ENCODE measurements at regions not wholly inside any gene's neighbourhood (a gene's known extent, or its start where the extent isn't known, plus 50 kb on each side); places are given as distances from the start of the nearest gene placed in this dataset.

- H3K9me3 ChIP-seq (ENCODE audit: low read depth, low read length, poor library complexity, severe bottlenecking) = peaks cover 23% of the 10 kb centered on the region
- POLR2A ChIA-PET (ENCODE audit: low non-redundant PET) = no interaction called here
- DNase-seq (ENCODE audit: low spot score) = no peak
- H3K4me1 ChIP-seq (ENCODE audit: insufficient read depth, low read length, poor library complexity, severe bottlenecking) = no peaks in the 10 kb centered on the region
- peaks cover 33% of the 10 kb centered on the region for H3K36me3 ChIP-seq (ENCODE audit: insufficient read depth, low read length, poor library complexity, severe bottlenecking)
- no peak overlapping the region for H3K4me3 ChIP-seq (ENCODE audit: low read depth, low read length, poor library complexity, severe bottlenecking)
- TF ChIP-seq EZH2 (IDR thresholded peaks at IDR 0.05; ENCODE audit: borderline replicate concordance, low read depth, low read length, poor library complexity, severe bottlenecking) (no peak), CTCF (conservative IDR thresholded peaks at IDR 0.05; ENCODE audit: low read depth, low read length) (no peak)
- H3K27me3 ChIP-seq (replicated peaks; ENCODE audit: insufficient read depth, low read depth, low read length, poor library complexity) = no peaks in the 10 kb centered on the region
- CTCF ChIA-PET = no interaction called here
- intact Hi-C loops (cut with micrococcal nuclease; ENCODE audit: unreplicated experiment) = no loop called here
- no peak overlapping the region for H3K27ac ChIP-seq (ENCODE audit: low read depth, low read length, poor library complexity, severe bottlenecking)
- no TSS peak for BruUV-seq (replicated peaks)
Measured at GRCh38 chr1:184813528-184814089, 59.0 kb upstream of the EDEM3 start.

- H3K27ac ChIP-seq (ENCODE audit: low read depth, low read length, poor library complexity, severe bottlenecking) = no peak overlapping the region
- no peaks in the 10 kb centered on the region for H3K4me1 ChIP-seq (ENCODE audit: insufficient read depth, low read length, poor library complexity, severe bottlenecking)
- ChIA-PET POLR2A (ENCODE audit: low non-redundant PET) (no interaction called here), CTCF (no interaction called here)
- H3K4me3 ChIP-seq (ENCODE audit: low read depth, low read length, poor library complexity, severe bottlenecking) = no peak overlapping the region
- BruUV-seq (replicated peaks) = no TSS peak
- peaks cover 28% of the 10 kb centered on the region for H3K36me3 ChIP-seq (ENCODE audit: insufficient read depth, low read length, poor library complexity, severe bottlenecking)
- no peaks in the 10 kb centered on the region for H3K27me3 ChIP-seq (replicated peaks; ENCODE audit: insufficient read depth, low read depth, low read length, poor library complexity)
- DNase-seq (ENCODE audit: low spot score) = no peak
- peaks cover 23% of the 10 kb centered on the region for H3K9me3 ChIP-seq (ENCODE audit: low read depth, low read length, poor library complexity, severe bottlenecking)
- TF ChIP-seq CTCF (conservative IDR thresholded peaks at IDR 0.05; ENCODE audit: low read depth, low read length) (no peak), EZH2 (IDR thresholded peaks at IDR 0.05; ENCODE audit: borderline replicate concordance, low read depth, low read length, poor library complexity, severe bottlenecking) (no peak)
- intact Hi-C loops (cut with micrococcal nuclease; ENCODE audit: unreplicated experiment) = no loop called here
Measured at GRCh38 chr1:184811439-184812111, 56.9 kb upstream of the EDEM3 start.

GRCh38 chr1:184810735-184811343, 56.2 kb upstream of the EDEM3 start:
- no peaks in the 10 kb centered on the region for H3K4me1 ChIP-seq (ENCODE audit: insufficient read depth, low read length, poor library complexity, severe bottlenecking)
- POLR2A ChIA-PET (ENCODE audit: low non-redundant PET) = no interaction called here
- H3K4me3 ChIP-seq (ENCODE audit: low read depth, low read length, poor library complexity, severe bottlenecking) = no peak overlapping the region
- CTCF ChIA-PET = no interaction called here
- no peak for TF ChIP-seq EZH2 (IDR thresholded peaks at IDR 0.05; ENCODE audit: borderline replicate concordance, low read depth, low read length, poor library complexity, severe bottlenecking)
- no peak for TF ChIP-seq CTCF (conservative IDR thresholded peaks at IDR 0.05; ENCODE audit: low read depth, low read length)
- DNase-seq (ENCODE audit: low spot score) = no peak
- BruUV-seq (replicated peaks) = no TSS peak
- H3K27me3 ChIP-seq (replicated peaks; ENCODE audit: insufficient read depth, low read depth, low read length, poor library complexity) = no peaks in the 10 kb centered on the region
- intact Hi-C loops (cut with micrococcal nuclease; ENCODE audit: unreplicated experiment) = no loop called here
- no peak overlapping the region for H3K27ac ChIP-seq (ENCODE audit: low read depth, low read length, poor library complexity, severe bottlenecking)
- H3K9me3 ChIP-seq (ENCODE audit: low read depth, low read length, poor library complexity, severe bottlenecking) = peaks cover 23% of the 10 kb centered on the region
- H3K36me3 ChIP-seq (ENCODE audit: insufficient read depth, low read length, poor library complexity, severe bottlenecking) = peaks cover 28% of the 10 kb centered on the region
